Heart left ventricle (tissue), 16 donors: ENCODE measurements at regions not wholly inside any gene's neighbourhood (a gene's known extent, or its start where the extent isn't known, plus 50 kb on each side); places are given as distances from the start of the nearest gene placed in this dataset.

Source experiments
- ATAC-seq, 4 donors: fragments of 200-7000 bp; cut with Tn5 transposase; one replicate each; pipeline ENCODE4 v1.9.1; 2020 to 2022; ENCODE audit warnings: moderate library complexity in 4 of 4, mild to moderate bottlenecking in 3 of 4, moderate number of reproducible peaks in 1 of 4
- DNase-seq, 5 donors: peaks; one replicate each; pipeline ENCODE4 v3.0.0-alpha.2; 2020
- H3K27ac ChIP-seq, 12 donors: fragments of 200-600 bp; sonication (generic) in 4 of 12; one replicate each; pipeline versions ENCODE4 v1.5.0 to v1.8.0; 2016 to 2022; ENCODE audit warnings: mild to moderate bottlenecking in 2 of 12
- H3K27me3 ChIP-seq, 9 donors: fragments of 200-600 bp; sonication (generic) in 2 of 9; one replicate each; pipeline versions ENCODE4 v1.5.1 to v1.8.0; 2016 to 2022; ENCODE audit warnings: mild to moderate bottlenecking in 3 of 9
- H3K36me3 ChIP-seq, 9 donors: fragments of 200-600 bp; sonication (generic) in 2 of 9; one replicate each; pipeline versions ENCODE4 v1.5.0 to v1.8.0; 2018 to 2022; ENCODE audit warnings: mild to moderate bottlenecking in 2 of 9
- H3K4me1 ChIP-seq, 12 donors: fragments of 200-600 bp; sonication (generic) in 4 of 12; one replicate each; pipeline versions ENCODE4 v1.5.0 to v1.8.0; 2016 to 2022; ENCODE audit warnings: mild to moderate bottlenecking in 3 of 12
- H3K4me3 ChIP-seq, 12 donors: fragments of 200-600 bp; sonication (generic) in 4 of 12; one replicate each; pipeline versions ENCODE4 v1.5.0 to v1.8.0; 2017 to 2022; ENCODE audit warnings: mild to moderate bottlenecking in 9 of 12, moderate library complexity in 4 of 12
- H3K9me3 ChIP-seq, 12 donors: fragments of 200-600 bp; sonication (generic) in 4 of 12; one replicate each; pipeline versions ENCODE4 v1.5.0 to v1.8.0; 2016 to 2022; ENCODE audit warnings: mild to moderate bottlenecking in 1 of 12
- POLR2A ChIP-seq, 2 donors: fragments of 450-650 bp; IDR thresholded peaks; one replicate each; pipeline ENCODE4 v1.6.1; 2017; ENCODE audit warnings: antibody characterized with exemption in 2 of 2, mild to moderate bottlenecking in 2 of 2, moderate library complexity in 2 of 2
- WGBS, 4 donors: extraction: QIAGEN DNeasy Blood & Tissue Kit in 2 of 4; methylation state at CpG; one replicate each; pipeline versions ENCODE4 v1.1.5 to v1.1.7; 2013 to 2018; 5-methylcytosine and 5-hydroxymethylcytosine counted together
- intact Hi-C, 10 donors: fragments of 100-400 bp; cut with DNase I; formaldehyde crosslinking; loops; one replicate each; pipeline versions ENCODE4 v1.11.1 to v1.14.2; 2022
- TF ChIP-seq, protein P1 (sequence below), 12 donors: fragments of 200-600 bp; sonication (generic) in 4 of 12; IDR thresholded peaks; one replicate each; pipeline versions ENCODE4 v1.5.0 to v1.8.0; 2018 to 2022; ENCODE audit warnings: antibody characterized with exemption in 12 of 12, mild to moderate bottlenecking in 5 of 12
- donor health status: ischemic (EF 13 %, LVEDD 7.1; RV severe dilation, severe dysfunction).
- donor health status: healthy with polysubstance abuse.
- donor health status: DM: no; HTN: yes; CAD: no.
- donor health status: DM: no; HTN: no; CAD: no.
- donor health status: ischemic (EF 25% LVEDD 6.9; RV normal size, moderate dysfunction).
- donor health status: ischemic (EF 25% LVEDD 5.7; RV mildly dilated, moderate dysfunction).
- donor health status: healthy.
- donor health status: DM: yes; HTN: yes; CAD: no.
- donor health status: ischemic (EF 35%, LVEDD 5.7; RV mildly dilated, moderate dysfunction).
- donor health status: nonischemic (EF 11% LVEDD 7.7; RV severe dilation, severe dysfunction).
- donor health status: DM: yes; HTN: yes; CAD: no.
- donor health status: PGD.
- donor health status: ischemic (EF 29% LVEDD 5.4; RV normal size, mild dysfunction).
- donor health status: nonischemic (EF 23%, LVEDD 6.1; RV moderate dilation, normal function).

DNA sequence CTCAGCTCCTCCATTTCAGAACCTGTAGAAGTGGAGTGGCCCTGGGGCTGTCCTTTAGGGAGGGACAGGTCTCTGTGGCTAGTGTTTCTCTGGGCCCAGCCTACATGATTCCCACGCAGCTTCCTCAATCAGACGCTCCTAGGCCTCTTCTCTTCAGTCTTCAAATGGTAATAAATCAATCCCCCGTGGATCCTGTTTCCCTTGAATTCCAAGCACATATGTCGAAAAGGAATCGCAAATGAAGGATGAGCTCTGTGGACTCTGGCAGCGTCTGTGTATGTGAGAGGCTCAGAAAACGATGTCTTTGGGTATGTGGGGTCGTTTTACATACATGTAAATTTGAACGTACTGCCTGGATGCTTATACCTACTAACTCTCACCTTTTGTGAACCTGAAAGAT, 98.5 kb upstream of the ST8SIA3 start:
- Histone ChIP-seq H3K27ac (no peak overlapping the region), H3K9me3 (no peaks in the 10 kb centered on the region), H3K36me3 (no peaks in the 10 kb centered on the region), H3K27me3 (peaks cover 0 to 4% (median 0%) of the 10 kb centered on the region in 9 donors), H3K4me1 (no peaks in the 10 kb centered on the region), H3K4me3 (no peak overlapping the region)
- ATAC-seq (no peak), DNase-seq (no peak)
- WGBS, 4 donors: 62 to 75% (median 70%) methylated on average over 9 of the region's 9 CpGs
- intact Hi-C loops: no loop called here
- TF ChIP-seq, protein P1, sequence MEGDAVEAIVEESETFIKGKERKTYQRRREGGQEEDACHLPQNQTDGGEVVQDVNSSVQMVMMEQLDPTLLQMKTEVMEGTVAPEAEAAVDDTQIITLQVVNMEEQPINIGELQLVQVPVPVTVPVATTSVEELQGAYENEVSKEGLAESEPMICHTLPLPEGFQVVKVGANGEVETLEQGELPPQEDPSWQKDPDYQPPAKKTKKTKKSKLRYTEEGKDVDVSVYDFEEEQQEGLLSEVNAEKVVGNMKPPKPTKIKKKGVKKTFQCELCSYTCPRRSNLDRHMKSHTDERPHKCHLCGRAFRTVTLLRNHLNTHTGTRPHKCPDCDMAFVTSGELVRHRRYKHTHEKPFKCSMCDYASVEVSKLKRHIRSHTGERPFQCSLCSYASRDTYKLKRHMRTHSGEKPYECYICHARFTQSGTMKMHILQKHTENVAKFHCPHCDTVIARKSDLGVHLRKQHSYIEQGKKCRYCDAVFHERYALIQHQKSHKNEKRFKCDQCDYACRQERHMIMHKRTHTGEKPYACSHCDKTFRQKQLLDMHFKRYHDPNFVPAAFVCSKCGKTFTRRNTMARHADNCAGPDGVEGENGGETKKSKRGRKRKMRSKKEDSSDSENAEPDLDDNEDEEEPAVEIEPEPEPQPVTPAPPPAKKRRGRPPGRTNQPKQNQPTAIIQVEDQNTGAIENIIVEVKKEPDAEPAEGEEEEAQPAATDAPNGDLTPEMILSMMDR (IDR thresholded peaks at IDR 0.05): no peak
- TF ChIP-seq POLR2A (IDR thresholded peaks at IDR 0.05): no peak

DNA sequence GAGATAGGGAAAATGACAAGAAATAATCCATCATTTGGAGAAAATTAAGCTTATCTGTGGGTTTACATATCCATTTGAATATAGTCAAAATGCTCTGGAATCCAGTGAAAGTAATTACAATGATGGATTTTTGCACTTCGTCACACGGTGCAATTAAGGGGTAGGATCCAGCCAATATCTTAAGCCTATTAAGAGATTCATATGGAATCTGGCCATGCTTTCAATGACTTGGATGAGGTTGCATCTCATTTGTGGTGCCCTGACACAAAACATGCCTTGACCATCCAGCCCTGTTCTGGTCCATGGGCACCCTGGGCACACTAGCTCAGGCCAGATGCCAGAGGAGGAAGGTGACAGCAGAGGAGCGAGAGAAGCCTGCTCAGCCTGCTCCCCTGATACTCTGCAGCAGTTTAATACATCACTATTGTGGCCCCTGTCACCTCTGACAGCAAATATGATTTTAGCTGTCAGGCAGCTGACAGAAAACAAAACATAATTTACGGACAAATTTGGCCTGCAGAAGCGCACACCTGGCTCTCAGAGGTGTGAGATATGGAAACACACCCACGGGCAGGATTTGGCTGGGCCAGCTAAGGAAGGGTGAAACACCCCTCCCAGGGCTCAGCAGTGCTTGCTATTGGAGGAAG, 94.1 kb upstream of the ST8SIA3 start:
- intact Hi-C loops: no loop called here
- H3K9me3 ChIP-seq: no peaks in the 10 kb centered on the region
- WGBS, 4 donors: 65 to 79% (median 69%) methylated on average over 6 of the region's 6 CpGs
- no peak for TF ChIP-seq POLR2A (IDR thresholded peaks at IDR 0.05)
- TF ChIP-seq, protein P1 (IDR thresholded peaks at IDR 0.05): no peak
- no peak overlapping the region for H3K27ac ChIP-seq
- H3K36me3 ChIP-seq: no peaks in the 10 kb centered on the region
- H3K4me3 ChIP-seq: no peak overlapping the region
- no peaks in the 10 kb centered on the region for H3K4me1 ChIP-seq
- ATAC-seq (no peak), DNase-seq (no peak)
- H3K27me3 ChIP-seq: peaks cover 0 to 4% (median 0%) of the 10 kb centered on the region in 9 donors

DNA sequence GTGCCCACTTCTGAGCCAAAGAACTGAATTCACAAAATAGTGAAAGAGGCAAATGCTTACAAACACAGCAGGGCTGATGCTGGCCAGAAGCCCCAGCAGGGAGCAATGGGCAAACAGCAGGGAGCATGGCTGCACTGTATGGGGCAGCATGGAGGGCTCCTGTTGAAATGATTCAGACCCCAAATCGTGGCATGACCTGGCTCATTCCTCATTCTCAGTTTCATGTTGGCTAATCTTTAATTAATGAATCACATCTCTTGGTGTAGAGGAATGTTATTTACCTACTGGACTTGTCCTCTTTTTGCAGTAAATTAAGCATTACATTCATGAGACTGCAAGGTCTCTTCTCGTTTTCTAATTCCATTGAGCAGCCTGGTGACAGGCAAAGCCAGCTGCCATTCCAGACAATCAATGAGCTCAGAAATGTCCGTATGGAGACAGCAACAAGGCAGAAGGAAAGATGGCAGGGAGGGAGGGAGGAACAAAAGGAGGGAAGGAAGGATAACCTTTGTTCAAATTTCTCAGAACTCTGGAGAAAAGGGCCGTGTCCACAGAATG, 84.9 kb upstream of the ST8SIA3 start:
- 34 to 43% (median 41%) methylated on average over 4 of the region's 4 CpGs for WGBS, 4 donors

DNA sequence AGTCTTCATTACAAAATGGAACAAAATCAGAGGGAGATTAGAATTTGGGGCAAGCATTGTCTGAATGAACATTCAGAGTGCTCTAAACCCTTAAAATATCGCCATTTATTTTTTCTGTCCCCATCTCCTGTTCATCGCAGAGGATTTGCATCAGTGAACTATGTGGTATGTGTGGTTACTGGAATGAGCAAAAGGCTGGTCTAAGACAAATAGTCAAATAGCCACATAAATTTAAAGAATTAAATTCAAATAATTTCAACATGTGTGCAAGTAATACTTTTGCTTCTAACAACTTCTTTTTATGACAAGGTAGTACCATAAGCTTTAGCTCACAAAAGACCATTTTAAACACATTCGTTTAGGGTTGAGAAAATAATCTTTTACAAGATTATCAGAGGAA, 82.6 kb upstream of the ST8SIA3 start:
- TF ChIP-seq POLR2A (IDR thresholded peaks at IDR 0.05): no peak
- TF ChIP-seq, protein P1 (IDR thresholded peaks at IDR 0.05): no peak
- intact Hi-C loops: no loop called here
- Histone ChIP-seq H3K27ac (no peak overlapping the region), H3K4me1 (no peaks in the 10 kb centered on the region), H3K27me3 (peaks cover 0 to 10% (median 0%) of the 10 kb centered on the region in 9 donors), H3K4me3 (no peak overlapping the region), H3K36me3 (no peaks in the 10 kb centered on the region), H3K9me3 (no peaks in the 10 kb centered on the region)
- WGBS, 4 donors: 78 to 85% (median 80%) methylated on average over 3 of the region's 3 CpGs
- no peak for DNase-seq
- ATAC-seq: no peak

More for the DNA sequence above, 84.9 kb upstream of the ST8SIA3 start:
- no peaks in the 10 kb centered on the region for H3K9me3 ChIP-seq
- H3K4me3 ChIP-seq: no peak overlapping the region
- H3K36me3 ChIP-seq: no peaks in the 10 kb centered on the region
- TF ChIP-seq, protein P1 (IDR thresholded peaks at IDR 0.05): no peak
- TF ChIP-seq POLR2A (IDR thresholded peaks at IDR 0.05): no peak
- peaks cover 0 to 10% (median 0%) of the 10 kb centered on the region in 9 donors for H3K27me3 ChIP-seq
- ATAC-seq (no peak), DNase-seq (no peak)
- H3K27ac ChIP-seq: no peak overlapping the region
- no peaks in the 10 kb centered on the region for H3K4me1 ChIP-seq
- intact Hi-C loops: no loop called here
